GM18502 (cell line): ENCODE measurements at regions not wholly inside any gene's neighbourhood (a gene's known extent, or its start where the extent isn't known, plus 50 kb on each side); places are given as distances from the start of the nearest gene placed in this dataset.

Experiments
- ATAC-seq: cut with Tn5 transposase; IDR thresholded peaks from one replicate; pipeline ENCODE4 v1.9.1; 2021; ENCODE audit warnings: mild to moderate bottlenecking; ENCODE audit not compliant: unreplicated experiment, poor library complexity

DNA sequence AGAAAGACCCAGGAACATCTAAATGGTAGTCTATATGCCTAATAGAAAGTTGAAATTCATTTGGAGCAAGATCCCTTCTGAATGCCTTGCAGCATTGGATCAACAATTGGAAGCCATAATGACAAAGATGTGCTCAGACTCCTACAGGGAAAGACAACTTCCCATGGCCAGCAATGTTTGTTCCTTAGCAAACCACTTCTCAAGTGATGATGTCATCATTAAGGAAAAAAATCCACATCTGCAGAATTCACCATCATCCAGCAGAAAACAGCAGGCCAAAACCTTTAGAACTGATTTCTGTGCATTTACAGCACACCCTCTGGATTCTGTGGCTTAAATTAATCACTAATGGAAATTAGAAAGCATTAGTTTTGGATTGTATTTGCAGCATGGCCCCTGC lies 82.4 kb upstream of the ZIC3 start:
- no peak for ATAC-seq

- no peak for ATAC-seq
Measured at GRCh38 chrX:137482136-137482535, 83.8 kb upstream of the ZIC3 start.

DNA sequence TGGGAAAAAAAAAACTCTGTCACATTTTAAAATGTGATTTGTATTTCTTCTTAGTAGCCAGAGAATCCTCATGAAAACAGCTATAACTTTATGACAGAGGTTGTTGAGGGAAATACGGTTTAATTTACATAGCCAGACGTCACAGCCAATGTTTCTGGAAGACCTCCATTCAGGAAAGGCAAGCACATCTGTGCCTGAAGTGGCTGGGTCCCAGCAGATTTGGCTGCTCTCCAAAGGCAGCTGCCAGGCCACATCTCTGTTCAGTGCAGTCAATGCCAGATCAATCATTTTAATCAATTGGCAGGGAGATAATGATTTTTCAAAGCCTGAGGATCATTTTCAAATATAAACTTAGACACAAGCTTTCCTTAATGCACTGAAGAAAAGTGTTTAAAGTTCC lies 86.5 kb upstream of the ZIC3 start:
- no peak for ATAC-seq

GRCh38 chrX:137441711-137442110 lies 124.2 kb upstream of the ZIC3 start:
- no peak for ATAC-seq

- peak; percentile 60 for ATAC-seq
Measured at GRCh38 chrX:137432609-137433008, 133.3 kb upstream of the ZIC3 start.

GRCh38 chrX:137431693-137432488 lies 134.0 kb upstream of the ZIC3 start:
- no peak for ATAC-seq

GRCh38 chrX:137430984-137431475 lies 134.9 kb upstream of the ZIC3 start:
- ATAC-seq = no peak

GRCh38 chrX:137430301-137430700 lies 135.6 kb upstream of the ZIC3 start:
- ATAC-seq = no peak

GRCh38 chrX:137428766-137429591 lies 136.9 kb upstream of the ZIC3 start:
- no peak for ATAC-seq

GRCh38 chrX:137428221-137428661 lies 137.7 kb upstream of the ZIC3 start:
- ATAC-seq = no peak

- no peak for ATAC-seq
Measured at GRCh38 chrX:137427816-137428215, 138.1 kb upstream of the ZIC3 start.

- no peak for ATAC-seq
Measured at GRCh38 chrX:137427426-137427778, 138.5 kb upstream of the ZIC3 start.

DNA sequence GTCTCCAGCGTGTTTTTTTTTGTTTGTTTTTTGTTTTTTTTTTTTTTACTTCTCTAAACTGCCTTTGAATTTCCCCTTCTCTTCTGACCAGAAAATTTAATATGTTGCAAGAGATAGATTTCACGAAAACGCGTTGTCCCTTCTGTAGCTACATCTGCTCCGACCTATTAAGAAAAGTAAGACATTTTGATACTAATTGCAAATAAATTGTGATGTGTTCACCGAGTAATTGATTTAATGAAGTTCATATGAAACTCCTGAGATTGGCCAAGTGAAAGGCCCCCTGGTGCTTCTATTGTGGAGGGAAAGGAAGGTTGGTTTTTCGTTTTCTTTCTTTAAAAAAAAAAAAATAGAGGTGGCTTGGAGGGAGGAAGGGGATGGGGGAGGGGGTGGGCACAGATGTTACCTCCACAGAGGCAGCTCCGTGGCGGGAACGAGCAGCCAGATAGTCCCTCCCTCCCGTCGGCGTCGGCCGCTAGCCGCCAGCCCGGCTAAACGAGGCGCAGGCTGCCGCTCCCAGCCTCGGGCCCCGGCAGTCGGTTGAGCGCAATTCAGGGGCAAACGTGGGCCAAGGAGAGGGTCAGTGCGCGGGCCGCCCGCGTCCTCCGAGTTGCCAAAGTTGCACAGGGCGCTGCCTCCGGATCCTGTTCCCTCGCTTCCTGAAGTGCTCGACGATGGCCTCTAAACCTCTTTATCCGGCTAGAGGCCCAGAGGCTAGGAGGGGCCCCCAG lies 139.1 kb upstream of the ZIC3 start:
- ATAC-seq = no peak

DNA sequence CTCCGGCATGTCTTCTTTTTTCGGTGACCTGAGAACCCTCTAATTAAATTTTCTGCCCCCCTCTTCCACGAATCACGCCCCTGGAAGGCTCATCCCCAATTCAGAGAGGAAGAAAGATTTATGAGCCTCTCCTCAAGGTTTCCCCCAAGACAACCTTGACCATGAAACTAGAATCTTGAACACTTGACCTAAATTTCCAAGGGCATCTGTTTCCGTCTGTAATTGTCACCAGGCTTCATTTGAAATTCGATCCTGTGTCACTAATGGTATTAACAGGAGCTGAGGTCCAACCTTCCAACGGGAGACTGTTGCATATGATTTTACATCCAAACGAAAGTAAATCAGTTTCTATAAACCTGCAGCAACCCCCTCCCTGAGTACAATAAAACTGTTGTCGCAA lies 139.9 kb upstream of the ZIC3 start:
- ATAC-seq = no peak

DNA sequence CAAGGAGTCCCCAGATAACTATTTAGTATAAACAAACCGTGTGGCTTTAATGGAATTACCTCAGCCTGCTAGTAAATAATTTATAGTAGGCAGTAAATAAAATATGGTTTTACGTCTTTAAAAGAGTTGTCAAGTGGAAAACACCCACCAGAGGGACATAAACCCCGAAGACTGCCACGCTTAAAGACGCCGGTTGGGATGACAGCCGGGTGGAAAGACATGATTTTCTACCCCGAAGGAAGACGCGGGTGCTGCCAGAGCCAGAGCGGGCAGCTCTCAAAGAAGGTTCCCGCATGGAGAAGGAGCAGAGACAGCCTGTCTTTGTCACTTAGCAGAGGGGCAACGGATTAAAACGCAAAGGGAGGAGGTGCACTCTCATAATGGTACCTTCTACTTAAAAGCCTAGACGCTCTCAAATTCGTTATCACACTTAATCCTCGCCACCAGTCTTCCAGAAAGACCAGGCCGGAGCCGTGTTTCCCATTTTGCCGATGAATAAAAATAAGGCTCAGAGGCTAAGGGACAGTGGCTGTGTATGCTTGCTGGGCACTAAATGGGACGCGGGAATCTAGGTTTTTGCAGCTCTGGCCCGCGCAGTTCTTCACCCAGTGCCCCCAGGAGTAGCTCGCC lies 140.5 kb upstream of the ZIC3 start:
- no peak for ATAC-seq

- no peak for ATAC-seq
Measured at GRCh38 chrX:137424679-137425078, 141.2 kb upstream of the ZIC3 start.

DNA sequence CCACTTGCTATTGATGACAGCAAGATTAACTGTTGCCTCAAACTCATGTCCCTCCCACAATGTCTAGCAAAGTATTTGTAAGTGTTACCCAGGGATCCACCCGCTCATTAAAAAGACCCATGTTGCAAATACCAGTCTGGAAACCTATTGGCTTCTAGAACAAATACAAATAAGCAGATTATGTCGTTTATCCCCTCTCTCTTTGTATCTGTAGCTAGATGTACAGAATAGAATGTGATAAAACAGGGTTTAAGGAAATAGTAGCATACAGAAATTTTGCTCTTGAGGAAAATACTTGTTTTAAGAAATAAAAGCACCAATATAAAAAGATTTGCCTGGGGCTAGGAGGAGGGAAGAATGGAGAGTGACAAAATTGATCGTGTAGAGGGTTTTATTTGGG lies 142.7 kb upstream of the ZIC3 start:
- ATAC-seq = no peak

DNA sequence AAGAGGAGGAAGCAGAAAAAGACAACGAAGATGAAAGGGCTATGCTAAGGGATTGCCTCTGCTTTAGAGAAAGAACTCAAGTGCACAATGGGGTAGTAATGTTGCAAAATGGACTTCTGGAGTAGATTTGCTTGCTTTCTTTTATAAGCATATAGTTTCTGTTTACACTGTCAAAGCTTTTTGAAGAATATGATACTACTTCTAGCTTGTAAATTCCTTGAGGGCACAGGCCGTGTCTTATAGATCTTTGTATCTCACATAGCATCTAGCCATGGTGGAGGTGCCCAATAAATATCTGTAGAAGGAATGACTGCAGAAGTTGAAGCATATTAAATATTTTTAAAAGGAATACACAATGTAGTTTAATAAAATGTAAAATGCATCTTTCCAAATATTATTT lies 147.8 kb upstream of the ZIC3 start:
- ATAC-seq = no peak

DNA sequence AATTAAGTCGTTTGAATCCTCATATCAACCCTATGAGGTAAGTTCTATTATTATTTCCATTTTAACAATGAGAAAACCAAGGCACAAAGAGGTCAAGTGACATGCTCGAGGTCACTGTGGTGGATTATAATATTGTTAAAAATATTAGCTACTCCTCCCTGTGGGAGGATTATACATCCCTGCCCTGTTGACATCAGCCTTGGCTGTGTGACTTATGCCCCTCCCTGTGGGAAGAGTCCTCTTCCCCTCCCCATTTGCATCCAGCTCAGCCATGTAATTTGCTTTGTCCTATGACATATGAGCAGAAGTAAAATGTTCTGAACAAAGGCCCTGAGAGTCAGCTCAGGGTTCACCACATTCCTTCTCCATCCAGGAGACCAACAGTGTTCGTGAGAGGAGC lies 152.7 kb upstream of the ZIC3 start:
- ATAC-seq = no peak

DNA sequence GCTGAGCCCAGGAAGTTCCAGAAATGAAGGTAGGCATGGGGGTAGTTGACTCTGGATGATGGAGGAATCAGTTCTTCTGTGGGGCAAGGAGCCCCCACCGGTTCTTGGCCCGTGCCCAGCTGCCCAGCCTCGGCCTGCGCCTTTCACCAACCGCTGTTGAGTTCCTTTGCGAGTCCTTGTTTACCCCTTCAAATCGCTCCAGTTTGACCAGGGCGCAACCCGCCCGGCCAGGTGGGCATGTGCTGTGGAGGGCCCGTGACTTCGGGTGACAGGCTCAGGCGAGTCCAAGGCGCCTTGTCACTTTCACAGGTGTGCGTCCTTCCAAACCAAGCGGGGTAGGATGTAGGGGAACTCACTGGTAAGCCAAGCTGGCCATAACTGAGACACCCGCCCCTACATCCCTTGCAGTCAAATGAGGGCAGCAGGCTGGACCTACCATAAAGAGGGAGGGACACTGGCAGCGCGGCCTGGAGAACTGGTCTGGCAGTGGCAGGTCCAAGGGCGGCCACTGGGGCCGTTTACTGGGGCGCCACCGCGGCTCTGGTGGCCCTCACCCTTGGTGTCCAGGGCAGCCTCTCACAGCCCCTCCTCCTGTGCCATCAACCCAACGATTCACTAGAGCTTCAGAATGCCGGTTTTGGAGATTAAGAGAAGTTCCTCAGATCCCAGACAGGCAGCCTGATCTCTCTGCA lies 160.3 kb upstream of the ZIC3 start:
- ATAC-seq = no peak
